GM12878 (cell line): ENCODE measurements at regions not wholly inside any gene's neighbourhood (a gene's known extent, or its start where the extent isn't known, plus 50 kb on each side); places are given as distances from the start of the nearest gene placed in this dataset.

Experiments used
- ATAC-seq: fragments of 200-7000 bp; cut with Tn5 transposase; 3 replicates; pipeline ENCODE4 v1.9.1; 2020; ENCODE audit warnings: mild to moderate bottlenecking, moderate library complexity
- BruUV-seq: library from RNA; stranded (reverse); fragments of 400-500 nt; replicated peaks from 2 replicates; lab custom pipeline; 2021; lab: Mats Ljungman, UMichigan
- CTCF ChIA-PET: fragments of 300-600 bp; sonication (Branson Sonifier 250); formaldehyde crosslinking; extraction: SDS; loops from one replicate; lab custom pipeline; 2021; ENCODE audit warnings: inconsistent platforms; lab: Yijun Ruan, JAX
- POLR2A ChIA-PET: fragments of 350-600 bp; formaldehyde crosslinking; extraction: SDS; loops from one replicate; lab custom pipeline; 2021; ENCODE audit warnings: inconsistent platforms; lab: Charles Lee
- RAD21 ChIA-PET: fragments of 300-600 bp; sonication (Branson Sonifier 250); formaldehyde crosslinking; loops from one replicate; lab custom pipeline; 2023; ENCODE audit warnings: antibody characterized with exemption; ENCODE audit not compliant: unreplicated experiment; lab: Charles Lee
- SMC1A ChIA-PET: fragments of 300-600 bp; sonication (Branson Sonifier 250); formaldehyde crosslinking; loops from one replicate; lab custom pipeline; 2023; ENCODE audit not compliant: unreplicated experiment, uncharacterized antibody; lab: Charles Lee
- DNase-seq: peaks from one replicate; pipeline ENCODE4 v3.0.0-alpha.2; 2011; ENCODE audit warnings: low read depth, low spot score
- FAIRE-seq: peaks from 3 replicates; lab custom pipeline; 2011; peaks lifted over from hg19 to GRCh38; lab: Jason Lieb, UNC
- H2AFZ ChIP-seq: 2 replicates; pipeline ENCODE4 v1.6.0; 2011; ENCODE audit warnings: low read depth, low read length, control low read depth; ENCODE audit not compliant: control insufficient read depth
- H3K27ac ChIP-seq: 2 replicates; pipeline ENCODE4 v1.5.1; 2011; ENCODE audit warnings: control low read depth; ENCODE audit not compliant: control insufficient read depth, insufficient read depth
- H3K27me3 ChIP-seq, 2 experiments: replicated peaks in 1 of 2; 2 replicates each; pipeline versions ENCODE4 v1.6.0 to v1.6.1; 2011; ENCODE audit warnings: low read length in 1 of 2; ENCODE audit not compliant: control insufficient read depth in 2 of 2, insufficient read depth in 2 of 2
- H3K36me3 ChIP-seq, 2 experiments: 2 replicates each; pipeline ENCODE4 v1.5.1; 2011; ENCODE audit warnings: low read length in 1 of 2; ENCODE audit not compliant: control insufficient read depth in 2 of 2, insufficient read depth in 2 of 2
- H3K4me1 ChIP-seq: 2 replicates; pipeline ENCODE4 v1.6.1; 2011; ENCODE audit warnings: mild to moderate bottlenecking, low read length, moderate library complexity, mixed read lengths; ENCODE audit not compliant: control insufficient read depth, insufficient read depth
- H3K4me2 ChIP-seq: 2 replicates; pipeline ENCODE4 v1.6.0; 2011; ENCODE audit warnings: control low read depth; ENCODE audit not compliant: control insufficient read depth, insufficient read depth
- H3K4me3 ChIP-seq: fragments of 200-600 bp; sonication (generic); 2 replicates; pipeline ENCODE4 v1.5.1; 2016
- H3K79me2 ChIP-seq: 2 replicates; pipeline ENCODE4 v1.6.0; 2011; ENCODE audit warnings: low read length; ENCODE audit not compliant: control insufficient read depth, insufficient read depth
- H3K9ac ChIP-seq: 2 replicates; pipeline ENCODE4 v1.8.0; 2011; ENCODE audit warnings: low read length, control low read depth, mixed read lengths; ENCODE audit not compliant: control insufficient read depth, insufficient read depth
- H3K9me3 ChIP-seq: replicated peaks from 3 replicates; pipeline ENCODE4 v1.5.1; 2011; ENCODE audit warnings: mild to moderate bottlenecking, low read length; ENCODE audit not compliant: control insufficient read depth, insufficient read depth
- H4K20me1 ChIP-seq: 2 replicates; pipeline ENCODE4 v1.6.0; 2011; ENCODE audit not compliant: control insufficient read depth, insufficient read depth
- ATF2 ChIP-seq: IDR thresholded peaks from 2 replicates; pipeline ENCODE4 v1.6.1; 2012; ENCODE audit warnings: low read length, inconsistent platforms
- CHD1 ChIP-seq: IDR thresholded peaks from 2 replicates; pipeline ENCODE4 v1.6.1; 2012; ENCODE audit warnings: low read depth, low read length, improper control_type of control experiment
- MAX ChIP-seq: IDR thresholded peaks from 2 replicates; pipeline ENCODE4 v1.6.1; 2012; ENCODE audit warnings: low read depth, low read length, improper control_type of control experiment
- MLLT1 ChIP-seq: fragments of 450-650 bp; IDR thresholded peaks from 2 replicates; pipeline ENCODE4 v1.6.1; 2016; ENCODE audit warnings: mild to moderate bottlenecking
- RELB ChIP-seq: fragments of 450-650 bp; IDR thresholded peaks from 2 replicates; pipeline ENCODE4 v1.6.1; 2017; ENCODE audit warnings: low read depth, mild to moderate bottlenecking, moderate library complexity
- SMAD1 ChIP-seq: fragments of 450-650 bp; IDR thresholded peaks from 2 replicates; pipeline ENCODE4 v1.6.1; 2018; ENCODE audit warnings: mild to moderate bottlenecking, low read depth; ENCODE audit not compliant: partially characterized antibody
- STAT1 ChIP-seq: fragments of 450-650 bp; conservative IDR thresholded peaks from 2 replicates; pipeline ENCODE4 v1.6.1; 2014; ENCODE audit warnings: antibody characterized with exemption, mild to moderate bottlenecking
- SUZ12 ChIP-seq: fragments of 200-600 bp; sonication (generic); IDR thresholded peaks from one replicate; pipeline ENCODE4 v1.6.1; 2018; ENCODE audit warnings: antibody characterized with exemption, mild to moderate bottlenecking; ENCODE audit not compliant: unreplicated experiment
- ZBED1 ChIP-seq: IDR thresholded peaks from 2 replicates; pipeline ENCODE4 v1.6.1; 2016; ENCODE audit warnings: borderline replicate concordance
- ZNF592 ChIP-seq: fragments of 450-650 bp; IDR thresholded peaks from 2 replicates; pipeline ENCODE4 v1.6.1; 2017; ENCODE audit warnings: mild to moderate bottlenecking, moderate library complexity
- WGBS: methylation state at CpG from one replicate; pipeline ENCODE4 v1.1.6; 2016; ENCODE audit warnings: low lambda C conversion rate; ENCODE audit not compliant: insufficient replicate concordance, insufficient coverage; ENCODE audit errors: missing lambda C conversion rate; 5-methylcytosine and 5-hydroxymethylcytosine counted together
- in situ Hi-C: fragments of 300-500 bp; cut with MboI; formaldehyde crosslinking; loops from 9 replicates; pipeline ENCODE4 v1.14.3; 2018; ENCODE audit warnings: mixed read lengths
- intact Hi-C: fragments of 100-400 bp; cut with micrococcal nuclease; formaldehyde crosslinking; loops from one replicate; pipeline ENCODE4 v1.14.2; 2022; ENCODE audit not compliant: unreplicated experiment

GRCh38 chr17:72422505-72423285 lies 301.9 kb downstream of the SOX9 start (continued):
- no peak; the same call in 1 of the 2 replicates for TF ChIP-seq ATF2
- no peak for TF ChIP-seq SUZ12
- peak; percentile 78; the same call in 1 of the 2 replicates for TF ChIP-seq STAT1
- TF ChIP-seq CHD1 = peak; percentile 34; the same call in 1 of the 2 replicates

GRCh38 chr17:72423286-72423589 lies 302.4 kb downstream of the SOX9 start:
- SMC1A ChIA-PET = interaction anchor here (0.7 to 12.7 kb wide), 18 partner anchors 13 to 305 kb away, joined by 3 to 335 read pairs (median 4); partner anchors contain the start of gene SOX9
- H3K79me2 ChIP-seq = peaks cover 22% of the 10 kb centered on the region
- in situ Hi-C loops (loop anchor here (5.0 to 25.0 kb wide), 5 partner anchors 94 to 1864 kb away; partner anchors contain the start of gene SOX9), intact Hi-C loops (loop anchor here (1.0 to 5.0 kb wide), 6 partner anchors 42 to 418 kb away; no protein-coding TSS in a partner anchor)
- peak overlapping the region; percentile 76 for H3K9ac ChIP-seq
- FAIRE-seq = no peak
- CTCF ChIA-PET = interaction anchor here (0.9 to 9.8 kb wide), 11 partner anchors 14 to 950 kb away, joined by 3 to 101 read pairs (median 4); no protein-coding TSS in a partner anchor
- H3K4me1 ChIP-seq = peaks cover 64% of the 10 kb centered on the region
- RAD21 ChIA-PET = interaction anchor here (0.5 to 11.4 kb wide), 21 partner anchors 9 to 832 kb away, joined by 3 to 361 read pairs (median 6); partner anchors contain the start of gene SOX9
- peaks cover 5% of the 10 kb centered on the region; the same call in 2 of the 3 replicates for H3K9me3 ChIP-seq
- peaks cover 0 to 2% of the 10 kb centered on the region in 2 experiments; a peak in 1 of 4 replicates for H3K36me3 ChIP-seq
- BruUV-seq = no TSS peak
- H4K20me1 ChIP-seq = no peaks in the 10 kb centered on the region
- peak overlapping the region; percentile 95 for H3K27ac ChIP-seq
- POLR2A ChIA-PET = interaction anchor here (0.6 to 9.6 kb wide), 14 partner anchors 12 to 302 kb away, joined by 3 to 170 read pairs (median 6); partner anchors contain the start of gene SOX9
- peak overlapping the region; percentile 48; the same call in 1 of the 2 replicates for H3K4me3 ChIP-seq
- no peak for ATAC-seq
- no peak overlapping the region; the same call in 1 of the 2 replicates for H2AFZ ChIP-seq
- H3K27me3 ChIP-seq = no peaks in the 10 kb centered on the region
- WGBS = 18% methylated on average over 5 of the region's 5 CpGs
- no peak for DNase-seq
- peak overlapping the region; percentile 48 for H3K4me2 ChIP-seq
- peak; percentile 14; the same call in 1 of the 2 replicates for TF ChIP-seq RELB
- no peak; the same call in 1 of the 2 replicates for TF ChIP-seq ZBED1
- no peak for TF ChIP-seq MAX
- TF ChIP-seq ZNF592 = peak; percentile 38
- peak; percentile 86 for TF ChIP-seq SMAD1
- peak; percentile 31 for TF ChIP-seq MLLT1
